Activated T-helper 17 cell treated with anti-CD3 and anti-CD28 coated beads, Interleukin-2, amount 50 U/mL, for 72 hours (primary cell): ENCODE measurements at regions not wholly inside any gene's neighbourhood (a gene's known extent, or its start where the extent isn't known, plus 50 kb on each side); places are given as distances from the start of the nearest gene placed in this dataset.
"Not testable (repeated sequence)": the region's sequence is repeated elsewhere in the genome, so short reads cannot be mapped to it uniquely, and the experiment has no call there.

Experiments used
- ATAC-seq: fragments of 150-1000 bp; cut with Tn5 transposase; replicated peaks from 2 replicates; pipeline ENCODE4 v1.10.0; 2021; ENCODE audit warnings: mild to moderate bottlenecking, moderate library complexity
- H3K27ac Mint-ChIP-seq: one replicate; pipeline ENCODE4 v1.8.0; 2022; ENCODE audit warnings: mixed read lengths
- H3K27me3 Mint-ChIP-seq: one replicate; pipeline ENCODE4 v1.8.0; 2022; ENCODE audit warnings: mixed read lengths
- H3K36me3 Mint-ChIP-seq: one replicate; pipeline ENCODE4 v1.8.0; 2022; ENCODE audit warnings: low read depth, mild to moderate bottlenecking, mixed read lengths
- H3K4me1 Mint-ChIP-seq: one replicate; pipeline ENCODE4 v1.8.0; 2022; ENCODE audit warnings: mixed read lengths
- H3K4me3 Mint-ChIP-seq: one replicate; pipeline ENCODE4 v1.8.0; 2022; ENCODE audit warnings: mild to moderate bottlenecking, mixed read lengths
- H3K9me3 Mint-ChIP-seq: one replicate; pipeline ENCODE4 v1.8.0; 2022; ENCODE audit warnings: mixed read lengths

- Mint-ChIP-seq H3K36me3 (no peaks in the 10 kb centered on the region), H3K4me3 (no peak overlapping the region), H3K27ac (no peak overlapping the region), H3K9me3 (no peaks in the 10 kb centered on the region), H3K27me3 (no peaks in the 10 kb centered on the region), H3K4me1 (peaks cover 11% of the 10 kb centered on the region)
- no peak for ATAC-seq
Measured at GRCh38 chr13:48819376-48819775, 156.3 kb upstream of the FNDC3A start.

GRCh38 chr13:48819899-48820298, 155.8 kb upstream of the FNDC3A start:
- no peaks in the 10 kb centered on the region for H3K27me3 Mint-ChIP-seq
- H3K9me3 Mint-ChIP-seq = no peaks in the 10 kb centered on the region
- H3K27ac Mint-ChIP-seq = no peak overlapping the region
- H3K4me3 Mint-ChIP-seq = no peak overlapping the region
- H3K4me1 Mint-ChIP-seq = peaks cover 11% of the 10 kb centered on the region
- no peak for ATAC-seq
- no peaks in the 10 kb centered on the region for H3K36me3 Mint-ChIP-seq

GRCh38 chr13:48823526-48823925, 152.2 kb upstream of the FNDC3A start:
- H3K27ac Mint-ChIP-seq, H3K36me3 Mint-ChIP-seq, H3K4me3 Mint-ChIP-seq, H3K9me3 Mint-ChIP-seq, H3K27me3 Mint-ChIP-seq, ATAC-seq, H3K4me1 Mint-ChIP-seq: not testable (repeated sequence)

GRCh38 chr13:48826039-48826438, 149.7 kb upstream of the FNDC3A start:
- Mint-ChIP-seq H3K36me3 (no peaks in the 10 kb centered on the region), H3K27me3 (no peaks in the 10 kb centered on the region), H3K9me3 (peaks cover 8% of the 10 kb centered on the region), H3K27ac (no peak overlapping the region), H3K4me3 (no peak overlapping the region), H3K4me1 (peaks cover 23% of the 10 kb centered on the region)
- ATAC-seq = no peak

- Mint-ChIP-seq H3K9me3 (peaks cover 12% of the 10 kb centered on the region), H3K4me1 (peaks cover 28% of the 10 kb centered on the region)
- not testable (repeated sequence) for ATAC-seq, H3K27ac Mint-ChIP-seq, H3K36me3 Mint-ChIP-seq, H3K4me3 Mint-ChIP-seq, H3K27me3 Mint-ChIP-seq
Measured at GRCh38 chr13:48826922-48827454, 148.7 kb upstream of the FNDC3A start.

GRCh38 chr13:48827709-48828108, 148.0 kb upstream of the FNDC3A start:
- Mint-ChIP-seq H3K4me3 (no peak overlapping the region), H3K9me3 (peaks cover 17% of the 10 kb centered on the region)

GRCh38 chr13:48828962-48829411, 146.7 kb upstream of the FNDC3A start:
- Mint-ChIP-seq H3K4me3 (peak overlapping the region; percentile 40), H3K9me3 (peaks cover 17% of the 10 kb centered on the region), H3K27me3 (no peaks in the 10 kb centered on the region), H3K36me3 (no peaks in the 10 kb centered on the region), H3K4me1 (peaks cover 28% of the 10 kb centered on the region), H3K27ac (peak overlapping the region; percentile 78)
- peak; percentile 77 for ATAC-seq

More at GRCh38 chr13:48827709-48828108, 148.0 kb upstream of the FNDC3A start:
- ATAC-seq = peak; percentile 62
- Mint-ChIP-seq H3K27me3 (no peaks in the 10 kb centered on the region), H3K36me3 (no peaks in the 10 kb centered on the region), H3K4me1 (peaks cover 28% of the 10 kb centered on the region), H3K27ac (peak overlapping the region; percentile 63)

GRCh38 chr13:48829536-48829935, 146.2 kb upstream of the FNDC3A start:
- H3K4me3 Mint-ChIP-seq = peak overlapping the region; percentile 40
- peaks cover 17% of the 10 kb centered on the region for H3K9me3 Mint-ChIP-seq
- peaks cover 28% of the 10 kb centered on the region for H3K4me1 Mint-ChIP-seq
- H3K27ac Mint-ChIP-seq = peak overlapping the region; percentile 78
- H3K36me3 Mint-ChIP-seq = no peaks in the 10 kb centered on the region
- peak; percentile 20 for ATAC-seq
- no peaks in the 10 kb centered on the region for H3K27me3 Mint-ChIP-seq

- Mint-ChIP-seq H3K27ac (peak overlapping the region; percentile 50), H3K27me3 (no peaks in the 10 kb centered on the region), H3K4me3 (no peak overlapping the region), H3K9me3 (peaks cover 17% of the 10 kb centered on the region), H3K36me3 (no peaks in the 10 kb centered on the region), H3K4me1 (peaks cover 28% of the 10 kb centered on the region)
- ATAC-seq = peak; percentile 20
Measured at GRCh38 chr13:48831248-48831647, 144.5 kb upstream of the FNDC3A start.

GRCh38 chr13:48833412-48833811, 142.3 kb upstream of the FNDC3A start:
- Mint-ChIP-seq H3K9me3 (peaks cover 9% of the 10 kb centered on the region), H3K27me3 (no peaks in the 10 kb centered on the region), H3K27ac (no peak overlapping the region), H3K4me3 (no peak overlapping the region), H3K4me1 (peaks cover 20% of the 10 kb centered on the region), H3K36me3 (no peaks in the 10 kb centered on the region)
- ATAC-seq = no peak

GRCh38 chr13:48835326-48835725, 140.4 kb upstream of the FNDC3A start:
- not testable (repeated sequence) for H3K27me3 Mint-ChIP-seq, H3K36me3 Mint-ChIP-seq, ATAC-seq, H3K4me3 Mint-ChIP-seq, H3K27ac Mint-ChIP-seq, H3K9me3 Mint-ChIP-seq, H3K4me1 Mint-ChIP-seq

GRCh38 chr13:48838193-48838973, 137.3 kb upstream of the FNDC3A start:
- no peaks in the 10 kb centered on the region for H3K9me3 Mint-ChIP-seq
- H3K27ac Mint-ChIP-seq = no peak overlapping the region
- H3K4me3 Mint-ChIP-seq = no peak overlapping the region
- ATAC-seq = no peak
- no peaks in the 10 kb centered on the region for H3K4me1 Mint-ChIP-seq
- H3K36me3 Mint-ChIP-seq = no peaks in the 10 kb centered on the region
- peaks cover 4% of the 10 kb centered on the region for H3K27me3 Mint-ChIP-seq

GRCh38 chr13:48839171-48839570, 136.5 kb upstream of the FNDC3A start:
- Mint-ChIP-seq H3K27me3 (peaks cover 4% of the 10 kb centered on the region), H3K4me1 (no peaks in the 10 kb centered on the region), H3K36me3 (no peaks in the 10 kb centered on the region), H3K4me3 (no peak overlapping the region), H3K27ac (no peak overlapping the region), H3K9me3 (no peaks in the 10 kb centered on the region)
- no peak for ATAC-seq

- Mint-ChIP-seq H3K27me3 (peaks cover 4% of the 10 kb centered on the region), H3K4me3 (no peak overlapping the region), H3K36me3 (no peaks in the 10 kb centered on the region), H3K27ac (no peak overlapping the region), H3K4me1 (no peaks in the 10 kb centered on the region), H3K9me3 (no peaks in the 10 kb centered on the region)
- no peak for ATAC-seq
Measured at GRCh38 chr13:48840366-48840765, 135.3 kb upstream of the FNDC3A start.

GRCh38 chr13:48842316-48842715, 133.4 kb upstream of the FNDC3A start:
- ATAC-seq = no peak
- H3K36me3 Mint-ChIP-seq = no peaks in the 10 kb centered on the region
- H3K9me3 Mint-ChIP-seq = no peaks in the 10 kb centered on the region
- H3K4me3 Mint-ChIP-seq = no peak overlapping the region
- H3K4me1 Mint-ChIP-seq = no peaks in the 10 kb centered on the region
- H3K27ac Mint-ChIP-seq = no peak overlapping the region
- peaks cover 4% of the 10 kb centered on the region for H3K27me3 Mint-ChIP-seq
